PC-3 (cell line): ENCODE measurements at regions not wholly inside any gene's neighbourhood (a gene's known extent, or its start where the extent isn't known, plus 50 kb on each side); places are given as distances from the start of the nearest gene placed in this dataset.

Source experiments
- ATAC-seq: fragments of 200-7000 bp; cut with Tn5 transposase; 2 replicates; pipeline ENCODE4 v1.9.1; 2020; ENCODE audit warnings: mild to moderate bottlenecking, moderate library complexity
- BruUV-seq: library from RNA; stranded (reverse); fragments of 400-500 nt; replicated peaks from 2 replicates; lab custom pipeline; 2021; lab: Mats Ljungman, UMichigan
- CTCF ChIA-PET: fragments of 300-600 bp; sonication (Branson Sonifier 250); formaldehyde crosslinking; loops from one replicate; lab custom pipeline; 2022; ENCODE audit warnings: antibody characterized with exemption; lab: Charles Lee
- POLR2A ChIA-PET: fragments of 300-600 bp; sonication (Branson Sonifier 250); formaldehyde crosslinking; loops from one replicate; lab custom pipeline; 2022; ENCODE audit warnings: antibody characterized with exemption; ENCODE audit not compliant: unreplicated experiment; lab: Charles Lee
- DNase-seq: peaks from one replicate; pipeline ENCODE4 v3.0.0-alpha.2; 2015
- H2AFZ ChIP-seq: fragments of 300-600 bp; sonication (generic); 2 replicates; pipeline ENCODE4 v1.6.0; 2016; ENCODE audit warnings: antibody characterized with exemption, low read length
- H3F3A ChIP-seq: fragments of 300-600 bp; sonication (generic); one replicate; pipeline ENCODE4 v1.6.0; 2017; ENCODE audit warnings: antibody characterized with exemption, low read length, control low read depth, mild to moderate bottlenecking; ENCODE audit not compliant: unreplicated experiment
- H3K27ac ChIP-seq: fragments of 300-600 bp; sonication (generic); 2 replicates; pipeline ENCODE4 v1.5.1; 2016; ENCODE audit warnings: mild to moderate bottlenecking, low read length
- H3K27me3 ChIP-seq: fragments of 300-600 bp; sonication (generic); 2 replicates; pipeline ENCODE4 v1.6.1; 2016; ENCODE audit warnings: low read length, mixed read lengths
- H3K36me3 ChIP-seq: fragments of 300-600 bp; sonication (generic); 2 replicates; pipeline ENCODE4 v1.6.1; 2016; ENCODE audit warnings: low read depth, mixed run types, low read length, mixed read lengths
- H3K4me1 ChIP-seq: fragments of 300-600 bp; sonication (generic); 2 replicates; pipeline ENCODE4 v1.5.1; 2016; ENCODE audit warnings: low read length; ENCODE audit not compliant: insufficient read depth
- H3K4me2 ChIP-seq: fragments of 300-600 bp; sonication (generic); 2 replicates; pipeline ENCODE4 v1.6.0; 2016; ENCODE audit warnings: low read length
- H3K4me3 ChIP-seq: fragments of 300-600 bp; sonication (generic); 2 replicates; pipeline ENCODE4 v1.5.1; 2016; ENCODE audit warnings: mild to moderate bottlenecking, low read length, mixed read lengths
- H3K79me2 ChIP-seq: fragments of 300-600 bp; sonication (generic); 2 replicates; pipeline ENCODE4 v1.6.1; 2017; ENCODE audit warnings: low read length, mixed read lengths
- H3K9ac ChIP-seq: fragments of 300-600 bp; sonication (generic); 2 replicates; pipeline ENCODE4 v1.6.0; 2016; ENCODE audit warnings: mild to moderate bottlenecking, low read length
- H3K9me2 ChIP-seq: fragments of 300-600 bp; sonication (generic); replicated peaks from 2 replicates; pipeline ENCODE4 v1.6.1; 2016; ENCODE audit warnings: mixed run types, low read length, mixed read lengths
- H3K9me3 ChIP-seq: fragments of 300-600 bp; sonication (generic); 2 replicates; pipeline ENCODE4 v1.6.1; 2016; ENCODE audit warnings: low read length, mixed read lengths
- H4K20me1 ChIP-seq: fragments of 300-600 bp; sonication (generic); 2 replicates; pipeline ENCODE4 v1.6.1; 2016; ENCODE audit warnings: low read length, mixed read lengths
- CTCF ChIP-seq: fragments of 300-600 bp; sonication (generic); conservative IDR thresholded peaks from 2 replicates; pipeline ENCODE4 v1.5.1; 2017; ENCODE audit warnings: antibody characterized with exemption, low read depth, mild to moderate bottlenecking, low read length
- EZH2 ChIP-seq: fragments of 300-600 bp; sonication (generic); IDR thresholded peaks from one replicate; pipeline ENCODE4 v1.6.1; 2017; ENCODE audit warnings: antibody characterized with exemption, mild to moderate bottlenecking, low read length; ENCODE audit not compliant: unreplicated experiment
- EZH2phosphoT487 ChIP-seq: fragments of 300-600 bp; sonication (generic); IDR thresholded peaks from 2 replicates; pipeline ENCODE4 v1.6.1; 2018; ENCODE audit warnings: mild to moderate bottlenecking, antibody characterized with exemption, low read length, borderline replicate concordance
- intact Hi-C: fragments of 100-400 bp; cut with micrococcal nuclease; formaldehyde crosslinking; loops from 2 replicates; pipeline ENCODE4 v1.9.0; 2023

- no peaks in the 10 kb centered on the region for H3K27me3 ChIP-seq
- ChIA-PET CTCF (no interaction called here), POLR2A (no interaction called here)
- H3K4me1 ChIP-seq: no peaks in the 10 kb centered on the region
- H3K27ac ChIP-seq: no peak overlapping the region
- no peaks in the 10 kb centered on the region for H3K9me2 ChIP-seq
- H3K36me3 ChIP-seq: no peaks in the 10 kb centered on the region
- no peaks in the 10 kb centered on the region for H4K20me1 ChIP-seq
- DNase-seq (no peak), ATAC-seq (no peak)
- H2AFZ ChIP-seq: no peak overlapping the region
- no peak overlapping the region for H3K4me2 ChIP-seq
- H3K9ac ChIP-seq: no peak overlapping the region
- no peak for TF ChIP-seq EZH2
- TF ChIP-seq CTCF: no peak
- no peak for TF ChIP-seq EZH2phosphoT487
- intact Hi-C loops: no loop called here
- BruUV-seq: no TSS peak
- H3K4me3 ChIP-seq: no peak overlapping the region
- H3K9me3 ChIP-seq: no peaks in the 10 kb centered on the region
- H3F3A ChIP-seq: no peaks in the 10 kb centered on the region
- no peaks in the 10 kb centered on the region for H3K79me2 ChIP-seq
These were observed 64.5 kb upstream of the STX18 start for GRCh38 chr4:4606321-4606720.

- Histone ChIP-seq H3K9ac (no peak overlapping the region), H3K4me3 (no peak overlapping the region), H3K9me3 (no peaks in the 10 kb centered on the region), H3K9me2 (no peaks in the 10 kb centered on the region), H3K36me3 (no peaks in the 10 kb centered on the region), H3K4me1 (no peaks in the 10 kb centered on the region), H3K27ac (no peak overlapping the region), H3K27me3 (no peaks in the 10 kb centered on the region), H3K79me2 (no peaks in the 10 kb centered on the region), H3F3A (no peaks in the 10 kb centered on the region), H2AFZ (no peak overlapping the region), H3K4me2 (no peak overlapping the region), H4K20me1 (no peaks in the 10 kb centered on the region)
- TF ChIP-seq EZH2 (no peak), EZH2phosphoT487 (no peak), CTCF (no peak)
- ATAC-seq: no peak
- POLR2A ChIA-PET: no interaction called here
- no peak for DNase-seq
- CTCF ChIA-PET: no interaction called here
- intact Hi-C loops: no loop called here
- BruUV-seq: no TSS peak
These were observed 64.0 kb upstream of the STX18 start for GRCh38 chr4:4605849-4606248.

- no peaks in the 10 kb centered on the region for H3K9me3 ChIP-seq
- no peaks in the 10 kb centered on the region for H3K27me3 ChIP-seq
- H4K20me1 ChIP-seq: no peaks in the 10 kb centered on the region
- DNase-seq: no peak
- no peak overlapping the region for H3K4me2 ChIP-seq
- no peaks in the 10 kb centered on the region for H3K36me3 ChIP-seq
- no peaks in the 10 kb centered on the region for H3K4me1 ChIP-seq
- H3K9ac ChIP-seq: no peak overlapping the region
- H3K9me2 ChIP-seq: no peaks in the 10 kb centered on the region
- TF ChIP-seq CTCF: no peak
- TF ChIP-seq EZH2: no peak
- TF ChIP-seq EZH2phosphoT487: no peak
- H3K4me3 ChIP-seq: no peak overlapping the region
- ATAC-seq: no peak
- H3K27ac ChIP-seq: no peak overlapping the region
- no peaks in the 10 kb centered on the region for H3K79me2 ChIP-seq
- no TSS peak for BruUV-seq
- H2AFZ ChIP-seq: no peak overlapping the region
- intact Hi-C loops: no loop called here
- H3F3A ChIP-seq: no peaks in the 10 kb centered on the region
- POLR2A ChIA-PET: no interaction called here
- CTCF ChIA-PET: no interaction called here
These were observed 61.7 kb upstream of the STX18 start for GRCh38 chr4:4603592-4603991.
